A549 (cell line): ENCODE measurements at regions not wholly inside any gene's neighbourhood (a gene's known extent, or its start where the extent isn't known, plus 50 kb on each side); places are given as distances from the start of the nearest gene placed in this dataset.

Experiments
- ATAC-seq, 2 experiments: fragments of 200-7000 bp in 1 of 2; fragments of >200 bp in 1 of 2; cut with Nextera tagmentation in 1 of 2; cut with Tn5 transposase in 1 of 2; 3 replicates each; pipeline versions ENCODE4 v1.8.0 to v1.9.1; 2018 to 2020; ENCODE audit warnings: mild to moderate bottlenecking in 1 of 2, moderate library complexity in 1 of 2
- CTCF ChIA-PET: fragments of 300-600 bp; sonication (Branson Sonifier 250); formaldehyde crosslinking; extraction: SDS; loops from one replicate; lab custom pipeline; 2021; ENCODE audit warnings: antibody characterized with exemption, inconsistent platforms; lab: Yijun Ruan, JAX
- POLR2A ChIA-PET: fragments of 350-600 bp; formaldehyde crosslinking; extraction: SDS; loops from one replicate; lab custom pipeline; 2021; ENCODE audit warnings: antibody characterized with exemption, inconsistent platforms; lab: Yijun Ruan, JAX
- DNase-seq, 2 experiments: peaks; one replicate each; pipeline versions ENCODE4 v3.0.0 to v3.0.0-alpha.2; 2011 to 2016; ENCODE audit warnings: low read depth in 1 of 2, low spot score in 1 of 2
- FAIRE-seq: peaks from 2 replicates; lab custom pipeline; 2011; peaks lifted over from hg19 to GRCh38; lab: Jason Lieb, UNC
- H3K27ac ChIP-seq, 2 experiments: fragments of >200 bp; sonication (Bioruptor Twin); formaldehyde crosslinking; 3 replicates each; pipeline ENCODE4 v1.5.1; 2016 to 2017
- H3K4me1 ChIP-seq: fragments of >200 bp; sonication (Bioruptor Twin); formaldehyde crosslinking; 3 replicates; pipeline ENCODE4 v1.6.1; 2016
- H3K4me2 ChIP-seq: fragments of >200 bp; sonication (Bioruptor Twin); formaldehyde crosslinking; 3 replicates; pipeline ENCODE4 v1.6.1; 2016
- H3K4me3 ChIP-seq: fragments of >200 bp; sonication (Bioruptor Twin); formaldehyde crosslinking; 3 replicates; pipeline ENCODE4 v1.5.1; 2016
- H3K9me3 ChIP-seq: fragments of >200 bp; sonication (Bioruptor Twin); formaldehyde crosslinking; 3 replicates; pipeline ENCODE4 v1.6.1; 2016
- BCL3 ChIP-seq: fragments of >200 bp; sonication (Bioruptor Twin); formaldehyde crosslinking; IDR thresholded peaks from 3 replicates; pipeline ENCODE4 v1.6.1; 2016
- BHLHE40 ChIP-seq: IDR thresholded peaks from 2 replicates; pipeline ENCODE4 v1.6.1; 2012; ENCODE audit warnings: low read depth, low read length, inconsistent platforms
- CBX2 ChIP-seq: fragments of 200-600 bp; sonication (generic); IDR thresholded peaks from 2 replicates; pipeline ENCODE4 v1.6.1; 2016; ENCODE audit warnings: low read depth, mild to moderate bottlenecking, borderline replicate concordance
- CHD2 ChIP-seq: fragments of 150-350 bp; IDR thresholded peaks from 2 replicates; pipeline ENCODE4 v1.6.1; 2014; ENCODE audit warnings: low read length; ENCODE audit not compliant: partially characterized antibody
- CHD4 ChIP-seq: fragments of 200-600 bp; sonication (generic); IDR thresholded peaks from 2 replicates; pipeline ENCODE4 v1.6.1; 2016; ENCODE audit warnings: antibody characterized with exemption, mild to moderate bottlenecking, borderline replicate concordance
- CTCF ChIP-seq: fragments of >200 bp; sonication (Bioruptor Twin); formaldehyde crosslinking; IDR thresholded peaks from 3 replicates; pipeline ENCODE4 v1.5.1; 2016
- ESRRA ChIP-seq: fragments of 150-350 bp; IDR thresholded peaks from 2 replicates; pipeline ENCODE4 v1.6.1; 2014; ENCODE audit warnings: mild to moderate bottlenecking, low read length, borderline replicate concordance
- FOSB ChIP-seq: fragments of 250-450 bp; sonication (Bioruptor Pico); IDR thresholded peaks from 2 replicates; pipeline ENCODE4 v1.5.0; 2020; ENCODE audit warnings: mild to moderate bottlenecking, moderate library complexity
- FOXS1 ChIP-seq: fragments of 250-450 bp; sonication (Bioruptor Pico); IDR thresholded peaks from 2 replicates; pipeline ENCODE4 v1.5.0; 2020; ENCODE audit warnings: mild to moderate bottlenecking, moderate library complexity
- HDAC2 ChIP-seq: fragments of 200-600 bp; sonication (generic); IDR thresholded peaks from 2 replicates; pipeline ENCODE4 v1.6.1; 2016
- JUN ChIP-seq, 2 experiments: fragments of >200 bp; sonication (Bioruptor Twin); formaldehyde crosslinking; IDR thresholded peaks; 2 replicates in 1 of 2; 3 replicates in 1 of 2; pipeline ENCODE4 v1.6.1; 2016 to 2017
- MAZ ChIP-seq: fragments of 150-350 bp; IDR thresholded peaks from 2 replicates; pipeline ENCODE4 v1.6.1; 2014; ENCODE audit warnings: antibody characterized with exemption, low read depth, low read length, borderline replicate concordance
- NPAS2 ChIP-seq: fragments of 250-450 bp; sonication (Bioruptor Pico); IDR thresholded peaks from 2 replicates; pipeline ENCODE4 v1.8.0; 2022; ENCODE audit warnings: mild to moderate bottlenecking, moderate library complexity, borderline replicate concordance
- PHF8 ChIP-seq: fragments of 200-600 bp; sonication (generic); IDR thresholded peaks from 2 replicates; pipeline ENCODE4 v1.6.1; 2016; ENCODE audit warnings: low read depth, mild to moderate bottlenecking, antibody characterized with exemption, moderate library complexity, borderline replicate concordance
- POLR2A ChIP-seq: IDR thresholded peaks from 2 replicates; pipeline ENCODE4 v1.6.1; 2012; ENCODE audit warnings: mild to moderate bottlenecking, low read length
- RARB ChIP-seq: fragments of 250-450 bp; sonication (Bioruptor Pico); IDR thresholded peaks from 2 replicates; pipeline ENCODE4 v1.8.0; 2021; ENCODE audit warnings: mild to moderate bottlenecking, moderate library complexity
- RCOR1 ChIP-seq: fragments of 150-350 bp; IDR thresholded peaks from 2 replicates; pipeline ENCODE4 v1.6.1; 2014; ENCODE audit warnings: antibody characterized with exemption, low read length, low read depth
- RNF2 ChIP-seq: fragments of 200-600 bp; sonication (generic); IDR thresholded peaks from 2 replicates; pipeline ENCODE4 v1.6.1; 2016; ENCODE audit warnings: low read depth, mild to moderate bottlenecking, antibody characterized with exemption, moderate library complexity, borderline replicate concordance
- SMC3 ChIP-seq: fragments of >200 bp; sonication (Bioruptor Twin); formaldehyde crosslinking; IDR thresholded peaks from 3 replicates; pipeline ENCODE4 v1.6.1; 2018; ENCODE audit warnings: inconsistent platforms
- SREBF2 ChIP-seq: fragments of 450-650 bp; IDR thresholded peaks from 2 replicates; pipeline ENCODE4 v1.6.1; 2014; ENCODE audit warnings: mild to moderate bottlenecking, moderate library complexity
- ZNF302 ChIP-seq: fragments of 250-450 bp; sonication (Bioruptor Pico); IDR thresholded peaks from 2 replicates; pipeline ENCODE4 v1.9.0; 2021; ENCODE audit warnings: inconsistent platforms, mild to moderate bottlenecking, moderate library complexity
- ZSCAN20 ChIP-seq: fragments of 250-450 bp; sonication (Bioruptor Pico); IDR thresholded peaks from 2 replicates; pipeline ENCODE4 v1.8.0; 2022; ENCODE audit warnings: mild to moderate bottlenecking, moderate library complexity
- WGBS: methylation state at CpG from one replicate; pipeline ENCODE4 v1.1.6; 2017; ENCODE audit errors: missing lambda C conversion rate; 5-methylcytosine and 5-hydroxymethylcytosine counted together
- TF ChIP-seq, protein P1 (sequence below): fragments of 250-450 bp; sonication (Bioruptor Pico); IDR thresholded peaks from 2 replicates; pipeline ENCODE4 v1.5.0; 2021; ENCODE audit warnings: mild to moderate bottlenecking, moderate library complexity, borderline replicate concordance
- TF ChIP-seq, protein P2 (sequence below): fragments of 200-600 bp; sonication (generic); IDR thresholded peaks from 2 replicates; pipeline ENCODE4 v1.6.1; 2016; ENCODE audit warnings: antibody characterized with exemption, mild to moderate bottlenecking, moderate library complexity
- TF ChIP-seq, protein P3 (sequence below): fragments of 150-350 bp; IDR thresholded peaks from 2 replicates; pipeline ENCODE4 v1.6.1; 2014; ENCODE audit warnings: low read depth, mild to moderate bottlenecking, low read length

- H3K9me3 ChIP-seq, result no peaks in the 10 kb centered on the region
- ATAC-seq, result no peak
- 82% methylated on average over 5 of the region's 5 CpGs for WGBS
- no peak for TF ChIP-seq FOSB
- TF ChIP-seq CHD4, result no peak
- TF ChIP-seq ESRRA, result no peak
- TF ChIP-seq SREBF2, result no peak
- no peak for TF ChIP-seq ZNF302 (CRISPR knock-in tag)
- no peak for TF ChIP-seq RNF2
- no peak for TF ChIP-seq FOXS1
- no peak for TF ChIP-seq CTCF
- no peak for TF ChIP-seq BHLHE40
- no peak for TF ChIP-seq POLR2A
- TF ChIP-seq CHD2, result no peak
- no peak for TF ChIP-seq MAZ
- TF ChIP-seq, all 56 proteins: peak for 0
- peaks cover 20% of the 10 kb centered on the region for H3K4me1 ChIP-seq
- ChIA-PET POLR2A (no interaction called here), CTCF (interaction anchor here (0.6 to 9.9 kb wide), 4 partner anchors 70 to 633 kb away, joined by 3 to 78 read pairs (median 4); partner anchors contain the start of gene ADM)
- DNase-seq, result no peak
- no peak overlapping the region for H3K4me2 ChIP-seq
- FAIRE-seq, result no peak
- H3K27ac ChIP-seq, result no peak overlapping the region
- H3K4me3 ChIP-seq, result no peak overlapping the region
Observed at GRCh38 chr11:10938231-10938630, 80.4 kb upstream of the ZBED5 start.

GRCh38 chr11:10937385-10937771 lies 79.5 kb upstream of the ZBED5 start:
- ATAC-seq (no peak), DNase-seq (no peak), FAIRE-seq (no peak)
- TF ChIP-seq, protein P1, sequence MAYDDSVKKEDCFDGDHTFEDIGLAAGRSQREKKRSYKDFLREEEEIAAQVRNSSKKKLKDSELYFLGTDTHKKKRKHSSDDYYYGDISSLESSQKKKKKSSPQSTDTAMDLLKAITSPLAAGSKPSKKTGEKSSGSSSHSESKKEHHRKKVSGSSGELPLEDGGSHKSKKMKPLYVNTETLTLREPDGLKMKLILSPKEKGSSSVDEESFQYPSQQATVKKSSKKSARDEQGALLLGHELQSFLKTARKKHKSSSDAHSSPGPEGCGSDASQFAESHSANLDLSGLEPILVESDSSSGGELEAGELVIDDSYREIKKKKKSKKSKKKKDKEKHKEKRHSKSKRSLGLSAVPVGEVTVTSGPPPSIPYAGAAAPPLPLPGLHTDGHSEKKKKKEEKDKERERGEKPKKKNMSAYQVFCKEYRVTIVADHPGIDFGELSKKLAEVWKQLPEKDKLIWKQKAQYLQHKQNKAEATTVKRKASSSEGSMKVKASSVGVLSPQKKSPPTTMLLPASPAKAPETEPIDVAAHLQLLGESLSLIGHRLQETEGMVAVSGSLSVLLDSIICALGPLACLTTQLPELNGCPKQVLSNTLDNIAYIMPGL, result no peak
- TF ChIP-seq HDAC2 (no peak), RCOR1 (no peak), BCL3 (no peak), PHF8 (no peak), SMC3 (no peak), CBX2 (no peak), POLR2A (no peak), SREBF2 (no peak), ZNF302 (CRISPR knock-in tag) (no peak), RARB (CRISPR knock-in tag) (no peak), ESRRA (no peak), ZSCAN20 (no peak), NPAS2 (CRISPR knock-in tag) (no peak), CHD2 (no peak), JUN (IDR thresholded peaks at IDR 0.05) (no peak), CTCF (no peak)
- TF ChIP-seq, protein P2, sequence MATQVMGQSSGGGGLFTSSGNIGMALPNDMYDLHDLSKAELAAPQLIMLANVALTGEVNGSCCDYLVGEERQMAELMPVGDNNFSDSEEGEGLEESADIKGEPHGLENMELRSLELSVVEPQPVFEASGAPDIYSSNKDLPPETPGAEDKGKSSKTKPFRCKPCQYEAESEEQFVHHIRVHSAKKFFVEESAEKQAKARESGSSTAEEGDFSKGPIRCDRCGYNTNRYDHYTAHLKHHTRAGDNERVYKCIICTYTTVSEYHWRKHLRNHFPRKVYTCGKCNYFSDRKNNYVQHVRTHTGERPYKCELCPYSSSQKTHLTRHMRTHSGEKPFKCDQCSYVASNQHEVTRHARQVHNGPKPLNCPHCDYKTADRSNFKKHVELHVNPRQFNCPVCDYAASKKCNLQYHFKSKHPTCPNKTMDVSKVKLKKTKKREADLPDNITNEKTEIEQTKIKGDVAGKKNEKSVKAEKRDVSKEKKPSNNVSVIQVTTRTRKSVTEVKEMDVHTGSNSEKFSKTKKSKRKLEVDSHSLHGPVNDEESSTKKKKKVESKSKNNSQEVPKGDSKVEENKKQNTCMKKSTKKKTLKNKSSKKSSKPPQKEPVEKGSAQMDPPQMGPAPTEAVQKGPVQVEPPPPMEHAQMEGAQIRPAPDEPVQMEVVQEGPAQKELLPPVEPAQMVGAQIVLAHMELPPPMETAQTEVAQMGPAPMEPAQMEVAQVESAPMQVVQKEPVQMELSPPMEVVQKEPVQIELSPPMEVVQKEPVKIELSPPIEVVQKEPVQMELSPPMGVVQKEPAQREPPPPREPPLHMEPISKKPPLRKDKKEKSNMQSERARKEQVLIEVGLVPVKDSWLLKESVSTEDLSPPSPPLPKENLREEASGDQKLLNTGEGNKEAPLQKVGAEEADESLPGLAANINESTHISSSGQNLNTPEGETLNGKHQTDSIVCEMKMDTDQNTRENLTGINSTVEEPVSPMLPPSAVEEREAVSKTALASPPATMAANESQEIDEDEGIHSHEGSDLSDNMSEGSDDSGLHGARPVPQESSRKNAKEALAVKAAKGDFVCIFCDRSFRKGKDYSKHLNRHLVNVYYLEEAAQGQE, result no peak
- TF ChIP-seq, protein P3, sequence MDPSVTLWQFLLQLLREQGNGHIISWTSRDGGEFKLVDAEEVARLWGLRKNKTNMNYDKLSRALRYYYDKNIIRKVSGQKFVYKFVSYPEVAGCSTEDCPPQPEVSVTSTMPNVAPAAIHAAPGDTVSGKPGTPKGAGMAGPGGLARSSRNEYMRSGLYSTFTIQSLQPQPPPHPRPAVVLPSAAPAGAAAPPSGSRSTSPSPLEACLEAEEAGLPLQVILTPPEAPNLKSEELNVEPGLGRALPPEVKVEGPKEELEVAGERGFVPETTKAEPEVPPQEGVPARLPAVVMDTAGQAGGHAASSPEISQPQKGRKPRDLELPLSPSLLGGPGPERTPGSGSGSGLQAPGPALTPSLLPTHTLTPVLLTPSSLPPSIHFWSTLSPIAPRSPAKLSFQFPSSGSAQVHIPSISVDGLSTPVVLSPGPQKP, result no peak
- H3K27ac ChIP-seq, result peak overlapping the region in 1 of 2 experiments; percentile 3; a peak in 1 of 6 replicates
- H3K4me3 ChIP-seq, result no peak overlapping the region
- ChIA-PET CTCF (interaction anchor here (0.6 to 9.9 kb wide), 6 partner anchors 10 to 145 kb away, joined by 3 to 78 read pairs (median 5); no protein-coding TSS in a partner anchor), POLR2A (no interaction called here)
- no peak overlapping the region for H3K4me2 ChIP-seq
- 46% methylated on average over 1 of the region's 1 CpG for WGBS
- H3K4me1 ChIP-seq, result peaks cover 20% of the 10 kb centered on the region
- H3K9me3 ChIP-seq, result no peaks in the 10 kb centered on the region
